AG04450 (cell line): ENCODE measurements at regions not wholly inside any gene's neighbourhood (a gene's known extent, or its start where the extent isn't known, plus 50 kb on each side); places are given as distances from the start of the nearest gene placed in this dataset.

ENCODE experiments used
- CTCF ChIA-PET: fragments of 300-600, 350-600 bp; formaldehyde crosslinking; extraction: SDS; loops from one replicate; lab custom pipeline; 2022; ENCODE audit warnings: antibody characterized with exemption, inconsistent platforms; lab: Charles Lee
- POLR2A ChIA-PET: fragments of 350-600 bp; formaldehyde crosslinking; extraction: SDS; loops from one replicate; lab custom pipeline; 2021; ENCODE audit warnings: antibody characterized with exemption, inconsistent platforms; lab: Yijun Ruan, JAX
- DNase-seq: peaks from one replicate; pipeline ENCODE4 v3.0.0-alpha.2; 2011; ENCODE audit warnings: low read depth, low spot score
- H3K27ac ChIP-seq: one replicate; pipeline ENCODE4 v1.5.1; 2012; ENCODE audit warnings: low read depth, low read length, control low read depth
- H3K27me3 ChIP-seq: one replicate; pipeline ENCODE4 v1.6.0; 2012; ENCODE audit warnings: low read length; ENCODE audit not compliant: control insufficient read depth, insufficient read depth
- H3K4me3 ChIP-seq: 2 replicates; pipeline ENCODE4 v1.5.1; 2011; ENCODE audit warnings: mild to moderate bottlenecking, low read depth, low read length, control low read depth
- H3K9me3 ChIP-seq: 2 replicates; pipeline ENCODE4 v1.5.1; 2012; ENCODE audit warnings: low read length; ENCODE audit not compliant: control insufficient read depth, insufficient read depth
- TF ChIP-seq, protein P1 (sequence below): IDR thresholded peaks from 2 replicates; pipeline ENCODE4 v1.5.1; 2011; ENCODE audit warnings: low read depth, low read length, control low read depth, inconsistent platforms

GRCh38 chr4:124527364-124527763, 185.2 kb downstream of the ANKRD50 start:
- no peak for DNase-seq
- no peaks in the 10 kb centered on the region for H3K27me3 ChIP-seq
- TF ChIP-seq, protein P1, sequence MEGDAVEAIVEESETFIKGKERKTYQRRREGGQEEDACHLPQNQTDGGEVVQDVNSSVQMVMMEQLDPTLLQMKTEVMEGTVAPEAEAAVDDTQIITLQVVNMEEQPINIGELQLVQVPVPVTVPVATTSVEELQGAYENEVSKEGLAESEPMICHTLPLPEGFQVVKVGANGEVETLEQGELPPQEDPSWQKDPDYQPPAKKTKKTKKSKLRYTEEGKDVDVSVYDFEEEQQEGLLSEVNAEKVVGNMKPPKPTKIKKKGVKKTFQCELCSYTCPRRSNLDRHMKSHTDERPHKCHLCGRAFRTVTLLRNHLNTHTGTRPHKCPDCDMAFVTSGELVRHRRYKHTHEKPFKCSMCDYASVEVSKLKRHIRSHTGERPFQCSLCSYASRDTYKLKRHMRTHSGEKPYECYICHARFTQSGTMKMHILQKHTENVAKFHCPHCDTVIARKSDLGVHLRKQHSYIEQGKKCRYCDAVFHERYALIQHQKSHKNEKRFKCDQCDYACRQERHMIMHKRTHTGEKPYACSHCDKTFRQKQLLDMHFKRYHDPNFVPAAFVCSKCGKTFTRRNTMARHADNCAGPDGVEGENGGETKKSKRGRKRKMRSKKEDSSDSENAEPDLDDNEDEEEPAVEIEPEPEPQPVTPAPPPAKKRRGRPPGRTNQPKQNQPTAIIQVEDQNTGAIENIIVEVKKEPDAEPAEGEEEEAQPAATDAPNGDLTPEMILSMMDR: no peak
- CTCF ChIA-PET: interaction anchor here (3.1 kb wide), 1 partner anchor 193 kb away, joined by 11 read pairs; no protein-coding TSS in a partner anchor
- POLR2A ChIA-PET: no interaction called here
- no peak overlapping the region for H3K27ac ChIP-seq
- no peaks in the 10 kb centered on the region for H3K9me3 ChIP-seq
- no peak overlapping the region for H3K4me3 ChIP-seq

DNA sequence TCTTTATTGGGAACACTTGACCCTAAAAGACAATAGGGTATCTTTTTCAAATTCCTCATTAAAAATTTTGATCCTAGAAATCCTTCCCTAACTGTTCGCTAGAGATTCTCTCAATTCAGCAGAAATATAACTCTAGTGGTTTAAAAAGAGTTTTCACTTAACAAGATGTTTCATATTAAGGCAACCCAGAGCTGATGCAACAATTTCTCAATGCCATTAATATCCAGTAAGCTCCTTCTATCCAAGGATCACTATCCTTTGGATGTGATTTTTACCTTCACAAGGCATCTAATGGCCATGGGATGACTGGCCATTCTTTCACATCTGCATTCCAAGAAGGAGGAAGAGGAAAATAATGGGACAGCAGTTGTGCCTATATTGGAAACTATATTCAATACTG, 183.4 kb downstream of the ANKRD50 start:
- DNase-seq: no peak
- Histone ChIP-seq H3K9me3 (no peaks in the 10 kb centered on the region), H3K4me3 (no peak overlapping the region), H3K27me3 (no peaks in the 10 kb centered on the region), H3K27ac (no peak overlapping the region)
- TF ChIP-seq, protein P1: no peak
- CTCF ChIA-PET: interaction anchor here (3.1 kb wide), 1 partner anchor 195 kb away, joined by 11 read pairs; no protein-coding TSS in a partner anchor
- POLR2A ChIA-PET: no interaction called here

DNA sequence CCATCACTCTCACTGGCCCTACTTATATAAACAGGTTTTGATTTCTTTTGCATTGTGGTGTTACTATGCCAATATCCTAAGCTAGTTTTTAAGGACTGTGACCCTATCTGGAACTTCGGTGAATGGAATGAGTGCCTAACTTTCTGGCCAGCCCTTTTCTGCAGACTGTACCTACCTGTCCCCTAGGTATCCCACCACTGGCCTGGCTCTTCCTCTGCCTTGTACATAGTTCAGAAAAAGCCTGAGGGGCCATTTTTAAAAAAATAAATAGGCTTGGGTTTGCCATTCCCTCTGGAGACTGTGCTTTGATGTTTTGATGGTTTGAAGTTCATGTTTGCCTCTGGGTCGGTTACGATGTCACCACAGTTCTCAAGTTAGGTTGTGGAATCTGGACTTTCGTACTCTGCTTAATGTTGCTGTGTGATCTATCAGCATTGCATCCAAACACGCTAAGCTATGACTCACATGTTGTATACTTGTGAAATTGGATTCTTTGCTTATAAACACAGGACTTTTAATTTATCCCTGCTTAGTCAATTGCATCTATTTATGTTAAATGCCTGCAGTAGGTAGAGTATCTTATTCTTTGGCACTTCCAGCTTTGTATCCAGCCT, 182.0 kb downstream of the ANKRD50 start:
- H3K27me3 ChIP-seq: no peaks in the 10 kb centered on the region
- CTCF ChIA-PET: no interaction called here
- no peak overlapping the region for H3K27ac ChIP-seq
- DNase-seq: no peak
- no peak overlapping the region for H3K4me3 ChIP-seq
- POLR2A ChIA-PET: no interaction called here
- H3K9me3 ChIP-seq: no peaks in the 10 kb centered on the region
- TF ChIP-seq, protein P1: no peak

DNA sequence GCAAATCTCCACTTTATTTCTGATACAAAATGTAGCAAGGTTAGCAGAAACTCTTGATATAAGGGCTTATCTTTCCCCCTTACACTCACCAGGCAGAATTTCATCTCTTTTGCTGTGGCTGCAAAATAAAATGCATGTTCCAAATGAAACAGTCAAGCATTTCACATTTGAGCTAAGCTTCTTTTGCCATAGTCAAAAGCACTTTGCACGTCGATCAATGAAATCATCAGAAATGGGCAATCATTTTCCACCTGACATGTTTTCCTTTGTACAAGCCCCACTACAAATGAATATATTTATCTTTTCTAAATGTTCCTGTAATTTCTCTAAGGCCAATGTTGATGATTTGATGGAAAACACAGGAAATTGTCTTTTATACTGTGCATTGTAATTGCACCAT, 178.4 kb downstream of the ANKRD50 start:
- no peak for DNase-seq
- H3K27me3 ChIP-seq: no peaks in the 10 kb centered on the region
- TF ChIP-seq, protein P1: no peak
- POLR2A ChIA-PET: no interaction called here
- no peak overlapping the region for H3K27ac ChIP-seq
- CTCF ChIA-PET: interaction anchor here (0.6 kb wide), 1 partner anchor 13 kb away, joined by 4 read pairs; no protein-coding TSS in a partner anchor
- no peak overlapping the region for H3K4me3 ChIP-seq
- no peaks in the 10 kb centered on the region for H3K9me3 ChIP-seq

DNA sequence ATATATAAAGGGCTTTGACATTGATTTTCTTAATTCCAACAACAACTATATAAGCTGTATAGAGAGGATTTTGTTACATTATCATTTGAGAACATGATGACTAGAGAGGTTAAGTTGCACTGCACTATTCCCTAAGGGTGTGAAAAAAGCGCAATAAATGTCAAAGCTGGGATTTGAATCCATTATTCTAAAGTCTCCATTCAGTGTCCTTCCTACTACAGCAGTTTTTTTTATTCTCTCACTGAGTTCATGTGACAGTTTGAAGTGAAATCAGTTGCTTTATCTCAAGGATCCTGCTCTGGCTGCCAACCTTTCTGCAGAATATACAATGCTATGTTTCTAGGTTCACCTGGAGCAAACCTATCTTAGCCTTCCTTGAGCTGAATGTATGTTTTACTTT, 177.5 kb downstream of the ANKRD50 start:
- CTCF ChIA-PET: no interaction called here
- POLR2A ChIA-PET: no interaction called here
- TF ChIP-seq, protein P1: no peak

More for the DNA sequence above, 177.5 kb downstream of the ANKRD50 start:
- H3K4me3 ChIP-seq: no peak overlapping the region
- H3K27ac ChIP-seq: no peak overlapping the region
- no peaks in the 10 kb centered on the region for H3K9me3 ChIP-seq
- no peaks in the 10 kb centered on the region for H3K27me3 ChIP-seq
- DNase-seq: no peak
